ENCODE measurements at regions not wholly inside any gene's neighbourhood (a gene's known extent, or its start where the extent isn't known, plus 50 kb on each side); places are given as distances from the start of the nearest gene placed in this dataset.
"Not testable (repeated sequence)": the region's sequence is repeated elsewhere in the genome, so short reads cannot be mapped to it uniquely, and the experiment has no call there.

- H3K9ac ChIP-seq (ENCODE audit: insufficient read depth, low read depth, low read length), result no peak overlapping the region
- no peaks in the 10 kb centered on the region for H3K9me3 ChIP-seq (ENCODE audit: low read length)
- no peak overlapping the region for H3K4me2 ChIP-seq (ENCODE audit: low read depth, low read length)
- ATAC-seq, result no peak
- DNase-seq (ENCODE audit: low spot score), result no peak
- in situ Hi-C loops (cut with HindIII; ENCODE audit: extremely low pct_ligation_motif_present, low pct_unique_long_range_greater_than_20kb) (no loop called here), intact Hi-C loops (cut with micrococcal nuclease; ENCODE audit: unreplicated experiment) (no loop called here)
- no peaks in the 10 kb centered on the region for H3K4me1 ChIP-seq (ENCODE audit: insufficient read depth, low read length)
- TF ChIP-seq HNRNPK (IDR thresholded peaks at IDR 0.05; ENCODE audit: low read depth, low read length, poor library complexity, severe bottlenecking) (no peak), ATF3 (CRISPR knock-in tag; IDR thresholded peaks at IDR 0.05) (no peak), TGIF2 (CRISPR knock-in tag; IDR thresholded peaks at IDR 0.05) (no peak), HOXA7 (CRISPR knock-in tag; IDR thresholded peaks at IDR 0.05) (no peak), STAG1 (CRISPR knock-in tag; IDR thresholded peaks at IDR 0.05) (no peak), ZNF468 (CRISPR knock-in tag; IDR thresholded peaks at IDR 0.05) (no peak), SP140L (CRISPR knock-in tag; IDR thresholded peaks at IDR 0.05; ENCODE audit: borderline replicate concordance) (no peak), ZNF790 (CRISPR knock-in tag; IDR thresholded peaks at IDR 0.05; ENCODE audit: borderline replicate concordance) (no peak), ZIK1 (CRISPR knock-in tag; IDR thresholded peaks at IDR 0.05; ENCODE audit: borderline replicate concordance, low read depth) (no peak), ZNF484 (CRISPR knock-in tag; IDR thresholded peaks at IDR 0.05; ENCODE audit: borderline replicate concordance, low read depth) (no peak), MAF1 (CRISPR knock-in tag; IDR thresholded peaks at IDR 0.05; ENCODE audit: borderline replicate concordance) (no peak), HNRNPL (IDR thresholded peaks at IDR 0.05; ENCODE audit: low read depth, low read length) (no peak), GTF3A (CRISPR knock-in tag; conservative IDR thresholded peaks at IDR 0.05) (no peak)
- TF ChIP-seq, protein P1, sequence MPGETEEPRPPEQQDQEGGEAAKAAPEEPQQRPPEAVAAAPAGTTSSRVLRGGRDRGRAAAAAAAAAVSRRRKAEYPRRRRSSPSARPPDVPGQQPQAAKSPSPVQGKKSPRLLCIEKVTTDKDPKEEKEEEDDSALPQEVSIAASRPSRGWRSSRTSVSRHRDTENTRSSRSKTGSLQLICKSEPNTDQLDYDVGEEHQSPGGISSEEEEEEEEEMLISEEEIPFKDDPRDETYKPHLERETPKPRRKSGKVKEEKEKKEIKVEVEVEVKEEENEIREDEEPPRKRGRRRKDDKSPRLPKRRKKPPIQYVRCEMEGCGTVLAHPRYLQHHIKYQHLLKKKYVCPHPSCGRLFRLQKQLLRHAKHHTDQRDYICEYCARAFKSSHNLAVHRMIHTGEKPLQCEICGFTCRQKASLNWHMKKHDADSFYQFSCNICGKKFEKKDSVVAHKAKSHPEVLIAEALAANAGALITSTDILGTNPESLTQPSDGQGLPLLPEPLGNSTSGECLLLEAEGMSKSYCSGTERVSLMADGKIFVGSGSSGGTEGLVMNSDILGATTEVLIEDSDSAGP (CRISPR knock-in tag; IDR thresholded peaks at IDR 0.05; ENCODE audit: borderline replicate concordance), result no peak
- H3K4me3 ChIP-seq (replicated peaks in 1 of 3; ENCODE audit: insufficient read depth in 1 of 3, low read depth in 2 of 3, low read length in 3 of 3), result no peak overlapping the region
- H4K20me1 ChIP-seq (ENCODE audit: insufficient read depth, low read length), result no peaks in the 10 kb centered on the region
- POLR2A ChIA-PET, result no interaction called here
- no peak overlapping the region for H3K27ac ChIP-seq (ENCODE audit: extremely low read length, insufficient read depth, low read length)
- no TSS peak for BruUV-seq (replicated peaks)
- peaks cover 18 to 46% of the 10 kb centered on the region in 2 experiments for H3K27me3 ChIP-seq (ENCODE audit: control insufficient read depth in 1 of 2, insufficient read depth in 2 of 2, low read length in 2 of 2)
- H2AFZ ChIP-seq (ENCODE audit: low read length), result no peak overlapping the region
- CTCF ChIA-PET (ENCODE audit: low intra/inter-chr PET ratio, low total read pairs), result no interaction called here
- no peak for FAIRE-seq
- no peaks in the 10 kb centered on the region for H3K79me2 ChIP-seq (ENCODE audit: insufficient read depth, low read length)
- 10% methylated on average over 7 of the region's 9 CpGs for WGBS (ENCODE audit: low lambda C conversion rate)
- H3K36me3 ChIP-seq (replicated peaks in 1 of 2; ENCODE audit: control insufficient read depth in 1 of 2, insufficient read depth in 2 of 2, low read length in 2 of 2), result no peaks in the 10 kb centered on the region
Observed at GRCh38 chr5:1732238-1732941, 67.2 kb downstream of the MRPL36 start.

DNA sequence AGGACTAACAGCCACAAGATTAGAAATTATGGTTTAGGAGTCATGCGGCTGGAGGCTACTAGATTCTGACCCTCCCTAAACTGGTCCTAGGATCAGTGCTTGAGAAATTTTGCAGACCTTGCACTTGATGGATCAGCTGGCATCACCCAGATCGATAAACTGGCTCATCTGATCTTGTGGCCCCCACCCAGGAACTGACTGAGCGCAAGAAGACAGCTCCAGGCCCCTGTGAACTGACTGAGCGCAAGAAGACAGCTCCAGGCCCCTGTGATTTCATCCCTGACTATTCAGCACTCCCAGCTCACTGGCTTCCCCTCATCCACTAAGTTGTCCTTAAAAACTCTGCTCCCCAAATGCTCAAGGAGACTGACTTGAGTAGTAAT, 67.8 kb downstream of the MRPL36 start:
- POLR2A ChIA-PET; H3K79me2 ChIP-seq (ENCODE audit: insufficient read depth, low read length); H4K20me1 ChIP-seq (ENCODE audit: insufficient read depth, low read length); DNase-seq (ENCODE audit: low spot score); H3K4me1 ChIP-seq (ENCODE audit: insufficient read depth, low read length); H3K36me3 ChIP-seq (replicated peaks in 1 of 2; ENCODE audit: control insufficient read depth in 1 of 2, insufficient read depth in 2 of 2, low read length in 2 of 2); FAIRE-seq; H3K4me2 ChIP-seq (ENCODE audit: low read depth, low read length); H3K9me3 ChIP-seq (ENCODE audit: low read length); H3K4me3 ChIP-seq (replicated peaks in 1 of 3; ENCODE audit: insufficient read depth in 1 of 3, low read depth in 2 of 3, low read length in 3 of 3); intact Hi-C loops (cut with micrococcal nuclease; ENCODE audit: unreplicated experiment); BruUV-seq (replicated peaks); CTCF ChIA-PET (ENCODE audit: low intra/inter-chr PET ratio, low total read pairs); H3K27ac ChIP-seq (ENCODE audit: extremely low read length, insufficient read depth, low read length); H2AFZ ChIP-seq (ENCODE audit: low read length); in situ Hi-C loops (cut with HindIII; ENCODE audit: extremely low pct_ligation_motif_present, low pct_unique_long_range_greater_than_20kb); H3K9ac ChIP-seq (ENCODE audit: insufficient read depth, low read depth, low read length); ATAC-seq: not testable (repeated sequence)
- 16% methylated on average over 4 of the region's 4 CpGs for WGBS (ENCODE audit: low lambda C conversion rate)
- peaks cover 17 to 52% of the 10 kb centered on the region in 2 experiments for H3K27me3 ChIP-seq (ENCODE audit: control insufficient read depth in 1 of 2, insufficient read depth in 2 of 2, low read length in 2 of 2)

Measured in HepG2 (cell line).